HG03439 (cell line): ENCODE measurements at regions not wholly inside any gene's neighbourhood (a gene's known extent, or its start where the extent isn't known, plus 50 kb on each side); places are given as distances from the start of the nearest gene placed in this dataset.
A peak's percentile ranks its signal among the peaks of the same experiment; 100 is the strongest.
"Not testable (repeated sequence)": the region's sequence is repeated elsewhere in the genome, so short reads cannot be mapped to it uniquely, and the experiment has no call there.

Experiments
- ATAC-seq: cut with Tn5 transposase; IDR thresholded peaks from one replicate; pipeline ENCODE4 v1.9.1; 2021; ENCODE audit warnings: mild to moderate bottlenecking, moderate library complexity; ENCODE audit not compliant: unreplicated experiment

DNA sequence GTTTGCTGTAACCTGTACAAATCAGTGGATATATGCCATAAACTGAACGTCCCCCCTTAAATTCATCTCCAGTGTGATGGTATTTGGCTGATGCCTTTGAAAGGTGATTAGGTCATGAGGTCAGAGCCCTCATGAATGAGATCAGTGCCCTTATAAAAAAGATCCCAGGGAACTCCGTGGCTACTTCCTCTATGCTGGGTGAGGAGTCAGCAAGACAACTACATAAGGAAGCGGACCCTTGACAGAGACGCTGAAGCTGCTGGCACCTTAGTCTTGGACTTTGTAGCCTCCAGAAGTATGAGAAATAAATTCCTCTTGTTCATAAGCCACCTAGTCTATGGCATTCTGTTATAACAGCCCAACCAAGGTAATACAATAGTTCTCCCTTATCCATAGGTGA lies 215.1 kb upstream of the ZNF608 start:
- no peak for ATAC-seq

- no peak for ATAC-seq
Observed at GRCh38 chr5:124962111-124962510, 215.7 kb upstream of the ZNF608 start.

DNA sequence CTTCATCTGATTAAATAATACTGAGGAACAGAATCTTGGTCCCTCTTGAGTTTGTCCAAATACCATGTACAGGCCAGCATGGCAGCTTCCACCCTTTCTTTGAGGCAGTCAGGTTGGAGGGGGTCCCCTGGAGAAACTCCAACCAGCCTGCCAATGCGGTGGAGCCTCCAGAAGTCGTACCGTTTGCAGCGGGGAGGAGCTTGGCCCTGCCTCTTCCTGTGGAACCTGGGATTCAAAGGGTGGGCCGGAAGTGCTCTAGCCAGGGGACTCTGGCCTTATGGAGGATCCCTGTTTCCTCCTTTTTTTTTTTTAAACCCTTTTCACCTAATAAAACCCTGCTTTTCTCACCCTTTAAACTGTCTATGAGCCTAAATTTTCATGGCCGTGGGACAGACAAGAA lies 216.3 kb upstream of the ZNF608 start:
- no peak for ATAC-seq

DNA sequence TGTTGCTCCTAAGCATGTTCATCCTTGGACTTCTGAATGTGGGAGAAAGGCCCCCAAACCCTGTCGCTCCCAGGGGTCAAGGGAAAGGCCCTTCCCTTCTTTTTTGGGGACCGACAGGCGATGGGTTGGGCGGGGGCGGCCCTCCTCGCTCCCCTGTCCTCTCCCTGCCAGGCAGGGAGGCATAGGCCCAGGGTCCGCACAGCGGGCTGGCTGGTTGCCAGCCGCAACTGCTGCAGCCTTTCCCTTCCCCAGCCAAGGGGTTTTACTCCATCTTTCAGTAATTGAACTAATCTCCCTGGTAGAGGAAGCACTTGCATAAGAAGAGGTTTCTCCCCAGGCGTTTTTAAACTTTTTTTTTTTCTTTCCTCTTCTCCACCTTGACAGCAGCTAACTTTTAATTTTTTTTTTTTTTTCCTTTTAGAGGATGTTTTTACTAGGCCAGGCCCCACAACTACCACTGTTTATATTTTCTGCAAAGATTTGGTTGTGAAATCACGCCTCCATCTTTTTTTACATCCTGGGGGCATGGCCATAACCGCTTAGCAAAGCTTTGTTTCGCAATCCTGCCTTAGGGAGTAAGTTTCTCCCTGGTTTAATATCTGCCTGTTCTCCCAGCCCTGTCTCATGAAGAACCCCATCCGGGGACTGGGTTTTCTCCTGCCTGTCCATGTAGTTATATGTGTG lies 216.9 kb upstream of the ZNF608 start:
- no peak for ATAC-seq

DNA sequence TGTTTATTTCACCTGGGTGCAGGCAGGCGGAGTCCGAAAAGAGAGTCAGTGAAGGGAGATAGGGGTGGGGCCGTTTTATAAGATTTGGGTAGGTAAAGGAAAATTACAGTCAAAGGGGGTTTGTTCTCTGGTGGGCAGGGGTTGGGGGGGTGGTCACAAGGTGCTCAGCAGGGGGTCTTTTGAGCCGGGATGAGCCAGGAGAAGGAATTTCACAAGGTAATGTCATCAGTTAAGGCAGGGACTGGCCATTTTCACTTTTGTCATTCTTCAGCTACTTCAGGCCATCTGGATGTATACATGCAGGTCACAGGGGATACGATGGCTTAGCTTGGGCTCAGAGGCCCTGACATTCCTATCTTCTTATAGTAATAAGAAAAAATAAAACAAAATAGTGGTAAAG lies 220.3 kb upstream of the ZNF608 start:
- ATAC-seq, result not testable (repeated sequence)

DNA sequence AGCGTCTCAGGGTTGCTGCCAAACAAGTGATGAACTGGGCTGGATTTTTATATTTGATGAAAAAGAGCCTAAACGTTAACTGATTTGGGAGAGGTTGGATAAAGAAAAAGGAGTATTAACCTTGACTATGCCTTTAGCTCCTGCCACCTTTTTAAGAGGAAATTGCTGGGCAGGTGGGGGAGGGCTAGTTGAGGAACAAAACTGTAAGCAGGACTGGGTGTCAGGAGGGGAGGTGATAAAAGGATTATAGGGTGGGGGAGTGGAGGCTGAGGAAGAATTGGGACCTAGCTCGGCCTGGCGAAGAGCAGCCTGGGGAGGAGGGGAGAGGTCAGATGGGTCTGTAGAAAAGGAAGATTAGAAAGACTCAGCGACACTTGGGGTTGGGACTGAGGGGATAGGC lies 223.9 kb upstream of the ZNF608 start:
- ATAC-seq, result not testable (repeated sequence)

DNA sequence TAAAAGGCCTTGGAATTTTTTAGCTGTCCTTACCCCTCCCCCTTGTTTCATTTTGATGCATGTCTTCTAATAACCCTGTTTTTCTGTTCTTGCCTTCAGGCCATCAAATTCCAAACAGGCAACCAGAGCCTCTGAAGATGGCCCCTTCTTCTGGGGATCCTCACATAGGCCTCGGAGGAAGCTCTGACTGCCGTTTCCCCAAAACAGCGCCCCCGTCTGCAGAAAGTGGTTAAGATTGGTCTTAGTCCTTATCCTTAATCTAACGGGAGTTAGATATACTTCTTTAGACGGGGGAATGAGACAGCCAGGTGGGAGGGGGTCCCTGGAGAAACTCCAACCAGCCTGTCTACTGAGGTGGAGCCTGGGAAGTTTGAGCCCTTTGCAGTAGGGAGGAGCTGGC lies 226.3 kb upstream of the ZNF608 start:
- no peak for ATAC-seq

- ATAC-seq, result no peak
Observed at GRCh38 chr5:124973661-124974060, 227.2 kb upstream of the ZNF608 start.

DNA sequence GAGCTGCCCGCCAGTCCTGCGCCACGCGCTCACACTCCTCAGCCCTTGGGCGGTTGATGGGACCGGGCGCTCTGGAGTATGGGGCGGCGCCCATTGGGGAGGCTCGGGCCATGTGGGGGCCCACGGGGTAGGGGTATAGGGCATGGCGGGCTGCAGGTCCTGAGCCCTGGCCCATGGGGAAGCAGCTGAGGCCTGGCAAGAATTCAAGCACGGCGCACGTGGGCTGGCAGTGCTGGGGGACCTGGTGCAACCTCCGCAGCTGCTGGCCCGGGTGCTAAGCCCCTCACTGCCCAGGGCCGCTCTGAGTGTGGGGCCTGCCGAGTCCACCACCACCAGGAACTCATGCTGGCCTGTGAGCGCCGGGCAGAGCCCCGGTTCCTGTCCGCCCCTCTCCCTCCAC lies 229.6 kb upstream of the ZNF608 start:
- no peak for ATAC-seq

GRCh38 chr5:124979251-124979650 lies 232.8 kb upstream of the ZNF608 start:
- ATAC-seq, result no peak

- ATAC-seq, result peak; percentile 93
Observed at GRCh38 chr5:124980163-124980941, 233.9 kb upstream of the ZNF608 start.

GRCh38 chr5:124981901-124982300 lies 235.5 kb upstream of the ZNF608 start:
- no peak for ATAC-seq

GRCh38 chr5:124986170-124986569 lies 239.7 kb upstream of the ZNF608 start:
- no peak for ATAC-seq

GRCh38 chr5:124986667-124987066 lies 240.2 kb upstream of the ZNF608 start:
- ATAC-seq, result no peak

DNA sequence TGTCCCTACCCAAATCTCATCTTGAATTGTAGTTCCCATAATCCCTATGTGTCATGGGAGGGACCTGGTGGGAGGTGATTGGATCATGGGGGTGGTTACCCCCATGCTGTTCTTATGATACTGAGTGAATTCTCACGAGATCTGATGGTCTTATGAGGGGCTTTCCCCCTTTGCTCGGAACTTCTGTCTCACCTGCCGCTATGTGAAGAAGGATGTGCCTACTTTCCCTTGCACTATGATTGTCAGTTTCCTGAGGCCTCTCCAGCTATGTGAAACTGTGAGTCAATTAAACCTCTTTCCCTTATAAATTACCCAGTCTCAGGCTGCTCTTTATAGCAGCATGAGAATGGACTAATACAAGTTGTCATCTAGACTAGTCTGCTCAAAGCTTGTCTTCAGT lies 241.3 kb upstream of the ZNF608 start:
- not testable (repeated sequence) for ATAC-seq

GRCh38 chr5:124990723-124991122 lies 244.3 kb upstream of the ZNF608 start:
- ATAC-seq, result no peak

DNA sequence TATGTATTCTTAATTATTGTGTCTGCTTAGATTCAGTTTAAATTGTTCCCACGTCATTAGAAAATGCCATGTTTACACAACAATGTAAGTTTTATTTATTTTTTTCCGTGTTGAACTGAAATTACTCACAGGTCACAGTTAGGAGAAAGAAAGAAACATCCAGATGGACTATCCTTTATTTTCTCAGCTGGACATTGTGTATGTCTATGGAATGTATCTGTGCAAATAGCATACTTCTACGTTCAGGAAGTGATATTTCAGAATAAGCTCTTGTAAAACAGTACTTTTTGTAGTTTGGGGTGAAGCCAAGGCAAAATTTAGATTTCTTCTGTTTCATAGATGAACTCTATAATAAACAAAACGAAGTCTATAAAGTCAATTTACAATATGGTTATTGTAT lies 249.0 kb upstream of the ZNF608 start:
- ATAC-seq, result no peak

- no peak for ATAC-seq
Observed at GRCh38 chr5:124996023-124996763, 249.8 kb upstream of the ZNF608 start.

- no peak for ATAC-seq
Observed at GRCh38 chr5:124996764-124997077, 250.3 kb upstream of the ZNF608 start.

GRCh38 chr5:124997186-124997893 lies 250.9 kb upstream of the ZNF608 start:
- ATAC-seq, result no peak

GRCh38 chr5:124998520-124998919 lies 252.1 kb upstream of the ZNF608 start:
- ATAC-seq, result no peak
